IPS-NIHi11 (cell line): ENCODE measurements at regions not wholly inside any gene's neighbourhood (a gene's known extent, or its start where the extent isn't known, plus 50 kb on each side); places are given as distances from the start of the nearest gene placed in this dataset.

Source experiments
- DNase-seq: peaks from one replicate; pipeline ENCODE4 v3.0.0; 2012; ENCODE audit warnings: mixed read lengths, low spot score

- no peak for DNase-seq
Measured at GRCh38 chr10:128662520-128662919, 536.3 kb upstream of the MKI67 start.

GRCh38 chr10:128664729-128665128 lies 538.5 kb upstream of the MKI67 start:
- no peak for DNase-seq

GRCh38 chr10:128675405-128675804 lies 549.2 kb upstream of the MKI67 start:
- DNase-seq: no peak

- DNase-seq: no peak
Measured at GRCh38 chr10:128680116-128680515, 553.9 kb upstream of the MKI67 start.

- DNase-seq: no peak
Measured at GRCh38 chr10:128684215-128684614, 558.0 kb upstream of the MKI67 start.

GRCh38 chr10:128686630-128687278 lies 560.5 kb upstream of the MKI67 start:
- DNase-seq: no peak

- DNase-seq: no peak
Measured at GRCh38 chr10:128687408-128687807, 561.2 kb upstream of the MKI67 start.

- DNase-seq: no peak
Measured at GRCh38 chr10:128687927-128688549, 561.8 kb upstream of the MKI67 start.

- DNase-seq: no peak
Measured at GRCh38 chr10:128689667-128690066, 563.4 kb upstream of the MKI67 start.

GRCh38 chr10:128693493-128694131 lies 567.4 kb upstream of the MKI67 start:
- DNase-seq: peak; percentile 34

- no peak for DNase-seq
Measured at GRCh38 chr10:128694168-128694850, 568.1 kb upstream of the MKI67 start.

- no peak for DNase-seq
Measured at GRCh38 chr10:128694851-128695725, 568.9 kb upstream of the MKI67 start.

- DNase-seq: no peak
Measured at GRCh38 chr10:128695931-128696330, 569.7 kb upstream of the MKI67 start.

- no peak for DNase-seq
Measured at GRCh38 chr10:128697437-128697836, 571.2 kb upstream of the MKI67 start.

GRCh38 chr10:128701381-128701780 lies 575.2 kb upstream of the MKI67 start:
- no peak for DNase-seq

GRCh38 chr10:128701837-128702236 lies 575.6 kb upstream of the MKI67 start:
- no peak for DNase-seq

GRCh38 chr10:128704716-128705115 lies 578.5 kb upstream of the MKI67 start:
- DNase-seq: no peak

- no peak for DNase-seq
Measured at GRCh38 chr10:128708182-128708581, 582.0 kb upstream of the MKI67 start.

GRCh38 chr10:128709686-128710085 lies 583.5 kb upstream of the MKI67 start:
- DNase-seq: no peak

- DNase-seq: no peak
Measured at GRCh38 chr10:128710098-128710797, 584.0 kb upstream of the MKI67 start.

GRCh38 chr10:128710798-128711183 lies 584.6 kb upstream of the MKI67 start:
- no peak for DNase-seq
